ENCODE measurements at regions not wholly inside any gene's neighbourhood (a gene's known extent, or its start where the extent isn't known, plus 50 kb on each side); places are given as distances from the start of the nearest gene placed in this dataset.

DNA sequence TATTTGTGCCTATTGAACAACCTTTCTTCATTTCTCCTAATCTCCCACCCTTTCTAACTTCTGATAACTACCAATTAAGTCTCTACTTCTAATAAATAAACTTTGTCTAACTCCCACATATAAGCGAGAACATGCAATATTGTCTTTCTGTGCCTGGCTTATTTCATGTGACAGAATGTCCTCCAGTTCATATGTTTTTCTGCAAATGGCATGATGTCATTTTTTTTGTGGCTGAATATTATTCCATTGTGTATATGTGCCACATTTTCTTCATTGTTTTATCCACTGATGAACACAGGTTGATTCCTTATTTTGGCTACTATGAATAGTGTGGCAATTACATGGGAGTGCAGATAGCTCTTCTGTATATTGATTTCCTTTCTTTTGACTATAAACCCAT lies 1041.5 kb upstream of the MANEA start:
- Histone ChIP-seq H3K36me3 (no peaks in the 10 kb centered on the region), H3K27me3 (ENCODE audit: low read depth) (no peaks in the 10 kb centered on the region), H3K4me1 (no peaks in the 10 kb centered on the region), H3K4me3 (no peak overlapping the region), H3K9me3 (no peaks in the 10 kb centered on the region), H3K27ac (no peak overlapping the region)
- ATAC-seq (no peak), DNase-seq (no peak)
- intact Hi-C loops (cut with DNase I) = no loop called here
- TF ChIP-seq, protein P1, sequence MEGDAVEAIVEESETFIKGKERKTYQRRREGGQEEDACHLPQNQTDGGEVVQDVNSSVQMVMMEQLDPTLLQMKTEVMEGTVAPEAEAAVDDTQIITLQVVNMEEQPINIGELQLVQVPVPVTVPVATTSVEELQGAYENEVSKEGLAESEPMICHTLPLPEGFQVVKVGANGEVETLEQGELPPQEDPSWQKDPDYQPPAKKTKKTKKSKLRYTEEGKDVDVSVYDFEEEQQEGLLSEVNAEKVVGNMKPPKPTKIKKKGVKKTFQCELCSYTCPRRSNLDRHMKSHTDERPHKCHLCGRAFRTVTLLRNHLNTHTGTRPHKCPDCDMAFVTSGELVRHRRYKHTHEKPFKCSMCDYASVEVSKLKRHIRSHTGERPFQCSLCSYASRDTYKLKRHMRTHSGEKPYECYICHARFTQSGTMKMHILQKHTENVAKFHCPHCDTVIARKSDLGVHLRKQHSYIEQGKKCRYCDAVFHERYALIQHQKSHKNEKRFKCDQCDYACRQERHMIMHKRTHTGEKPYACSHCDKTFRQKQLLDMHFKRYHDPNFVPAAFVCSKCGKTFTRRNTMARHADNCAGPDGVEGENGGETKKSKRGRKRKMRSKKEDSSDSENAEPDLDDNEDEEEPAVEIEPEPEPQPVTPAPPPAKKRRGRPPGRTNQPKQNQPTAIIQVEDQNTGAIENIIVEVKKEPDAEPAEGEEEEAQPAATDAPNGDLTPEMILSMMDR (IDR thresholded peaks at IDR 0.05) = no peak

DNA sequence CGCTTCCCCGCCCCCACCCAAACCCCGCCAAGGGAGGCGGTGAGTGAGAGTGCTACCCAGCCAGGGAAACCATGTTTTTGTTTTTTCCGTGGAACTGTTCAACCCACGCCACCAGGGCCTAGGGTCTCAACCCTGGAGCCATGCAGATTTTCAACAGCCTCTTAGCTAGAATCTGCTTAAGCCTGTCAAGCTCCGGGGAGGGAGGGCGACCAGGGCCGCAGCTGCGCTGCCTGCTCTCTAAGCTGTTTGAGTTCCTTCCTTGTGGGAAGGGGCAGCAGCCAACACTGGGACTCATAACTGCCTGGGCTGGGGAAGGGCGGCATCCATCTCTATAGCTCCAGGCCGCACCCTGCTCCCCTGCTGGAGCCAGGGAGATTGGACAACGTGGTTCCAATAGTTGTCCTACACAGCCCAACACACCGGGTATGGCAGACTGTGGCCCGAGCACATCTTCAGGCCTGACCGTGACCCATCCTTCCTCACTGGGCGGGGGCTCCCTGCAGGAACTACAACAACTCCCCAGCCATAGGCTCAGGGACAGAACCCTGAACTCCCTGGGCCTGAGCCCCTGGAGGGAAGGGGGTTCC lies 1065.7 kb upstream of the MANEA start:
- TF ChIP-seq, protein P1 (IDR thresholded peaks at IDR 0.05) = no peak
- Histone ChIP-seq H3K4me3 (no peak overlapping the region), H3K27ac (no peak overlapping the region), H3K9me3 (no peaks in the 10 kb centered on the region), H3K36me3 (no peaks in the 10 kb centered on the region), H3K4me1 (no peaks in the 10 kb centered on the region), H3K27me3 (ENCODE audit: low read depth) (no peaks in the 10 kb centered on the region)
- DNase-seq = no peak
- ATAC-seq = peak in 1 of 2 donors; percentile 13
- intact Hi-C loops (cut with DNase I) = no loop called here

DNA sequence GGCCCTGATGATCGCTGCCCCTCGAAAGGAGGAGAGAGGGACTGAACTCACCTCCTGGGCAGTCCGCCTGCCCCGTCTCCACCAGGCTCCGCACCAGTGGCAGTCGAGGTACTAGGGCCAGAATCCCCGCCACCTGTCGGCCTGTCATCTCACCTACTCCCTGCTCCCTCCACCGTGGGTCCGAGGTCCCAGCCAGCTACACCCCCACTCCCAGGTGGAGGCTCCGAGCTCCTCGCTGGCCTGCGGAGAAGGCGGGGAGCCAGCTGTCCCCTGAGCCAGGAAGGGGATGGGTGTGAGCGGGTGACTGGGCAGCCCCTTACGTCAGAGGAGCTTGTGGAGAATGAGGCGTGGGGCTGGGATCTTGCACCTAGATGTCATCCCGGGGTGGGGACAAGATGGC lies 1066.5 kb upstream of the MANEA start:
- no peaks in the 10 kb centered on the region for H3K36me3 ChIP-seq
- ATAC-seq = peak in 1 of 2 donors; percentile 46
- H3K27me3 ChIP-seq (ENCODE audit: low read depth) = no peaks in the 10 kb centered on the region
- H3K4me1 ChIP-seq = no peaks in the 10 kb centered on the region
- TF ChIP-seq, protein P1 (IDR thresholded peaks at IDR 0.05) = no peak
- no peaks in the 10 kb centered on the region for H3K9me3 ChIP-seq
- intact Hi-C loops (cut with DNase I) = no loop called here
- H3K4me3 ChIP-seq = no peak overlapping the region
- DNase-seq = no peak
- no peak overlapping the region for H3K27ac ChIP-seq

DNA sequence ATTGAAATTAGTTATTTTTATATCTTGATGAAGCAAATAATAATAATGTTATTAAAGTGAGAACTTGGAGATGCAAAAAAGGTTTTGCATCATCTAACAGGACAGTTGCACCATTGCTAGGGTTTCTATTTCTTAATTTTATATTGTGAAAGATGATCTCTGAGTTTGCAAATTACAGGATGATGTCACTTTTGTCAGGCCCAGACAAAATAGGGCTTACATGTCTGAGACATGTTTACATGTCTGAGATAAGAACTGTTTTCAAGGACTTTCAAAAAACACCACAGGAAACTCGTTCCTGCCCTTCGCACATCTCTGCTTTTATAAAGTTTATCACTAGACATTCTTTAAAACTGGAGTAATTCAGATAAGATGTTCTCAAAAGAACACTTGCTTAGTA lies 1075.8 kb upstream of the MANEA start:
- Histone ChIP-seq H3K4me3 (no peak overlapping the region), H3K4me1 (no peaks in the 10 kb centered on the region), H3K27me3 (ENCODE audit: low read depth) (no peaks in the 10 kb centered on the region), H3K27ac (no peak overlapping the region), H3K9me3 (no peaks in the 10 kb centered on the region), H3K36me3 (no peaks in the 10 kb centered on the region)
- ATAC-seq = no peak
- DNase-seq = no peak
- intact Hi-C loops (cut with DNase I) = no loop called here
- TF ChIP-seq, protein P1 (IDR thresholded peaks at IDR 0.05) = no peak

DNA sequence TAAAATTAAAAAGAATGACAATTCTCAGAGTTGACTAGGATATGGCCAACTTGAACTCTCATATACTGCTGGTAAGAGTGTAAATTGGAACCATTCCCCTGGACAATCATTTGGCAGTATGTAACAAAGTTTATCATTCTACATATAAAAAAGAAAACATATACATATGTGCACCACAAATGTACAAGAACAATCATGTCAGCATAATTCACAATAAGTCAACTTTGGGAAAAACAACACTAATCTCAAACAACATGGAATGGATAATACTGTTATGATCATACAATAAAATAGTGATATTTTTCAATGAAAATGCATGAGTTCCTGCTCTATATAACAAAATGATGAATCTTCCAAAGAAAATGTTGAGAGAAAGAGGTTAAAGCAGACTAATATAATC lies 1078.7 kb upstream of the EPHA7 start:
- intact Hi-C loops (cut with DNase I) = no loop called here
- TF ChIP-seq, protein P1 (IDR thresholded peaks at IDR 0.05) = no peak
- H3K9me3 ChIP-seq = no peaks in the 10 kb centered on the region
- H3K4me3 ChIP-seq = no peak overlapping the region
- no peak for DNase-seq
- no peaks in the 10 kb centered on the region for H3K27me3 ChIP-seq (ENCODE audit: low read depth)
- H3K4me1 ChIP-seq = no peaks in the 10 kb centered on the region
- no peaks in the 10 kb centered on the region for H3K36me3 ChIP-seq
- no peak overlapping the region for H3K27ac ChIP-seq
- ATAC-seq = no peak

DNA sequence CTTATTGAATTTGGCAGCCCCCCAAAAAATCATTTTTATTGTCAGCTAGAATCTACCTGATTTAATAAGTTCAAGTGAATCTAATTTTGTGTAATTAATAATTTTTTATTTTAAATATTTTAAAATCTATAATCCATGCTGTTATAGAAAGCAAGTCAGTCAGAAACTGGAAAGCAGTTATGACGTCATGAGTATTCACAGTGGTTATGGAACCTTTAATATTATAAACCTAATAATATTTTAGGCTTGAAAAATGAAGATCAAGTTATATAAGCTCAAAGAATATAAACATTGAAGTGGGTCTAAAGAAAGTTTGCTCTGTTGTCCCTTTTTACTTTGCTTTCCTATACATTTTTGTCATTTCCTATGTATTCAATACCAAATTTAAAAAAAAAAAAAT lies 1075.1 kb upstream of the EPHA7 start:
- H3K27me3 ChIP-seq (ENCODE audit: low read depth) = no peaks in the 10 kb centered on the region
- DNase-seq = no peak
- H3K4me1 ChIP-seq = no peaks in the 10 kb centered on the region
- H3K27ac ChIP-seq = no peak overlapping the region
- intact Hi-C loops (cut with DNase I) = no loop called here
- ATAC-seq = no peak
- no peaks in the 10 kb centered on the region for H3K36me3 ChIP-seq
- H3K9me3 ChIP-seq = no peaks in the 10 kb centered on the region
- TF ChIP-seq, protein P1 (IDR thresholded peaks at IDR 0.05) = no peak
- no peak overlapping the region for H3K4me3 ChIP-seq
